IMR-90 (cell line): ENCODE measurements at regions not wholly inside any gene's neighbourhood (a gene's known extent, or its start where the extent isn't known, plus 50 kb on each side); places are given as distances from the start of the nearest gene placed in this dataset.

ENCODE experiments used
- ATAC-seq: fragments of 200-7000 bp; cut with Tn5 transposase; 2 replicates; pipeline ENCODE4 v1.9.1; 2020; ENCODE audit warnings: low read depth, mild to moderate bottlenecking, moderate library complexity
- BruUV-seq: library from RNA; stranded (reverse); fragments of 400-500 nt; replicated peaks from 2 replicates; lab custom pipeline; 2021; lab: Mats Ljungman, UMichigan
- CTCF ChIA-PET: fragments of 300-600 bp; formaldehyde crosslinking; extraction: SDS; loops from one replicate; lab custom pipeline; 2021; ENCODE audit warnings: antibody characterized with exemption; lab: Yijun Ruan, JAX
- POLR2A ChIA-PET: fragments of 300-600 bp; sonication (Branson Sonifier 250); formaldehyde crosslinking; loops from one replicate; lab custom pipeline; 2022; ENCODE audit warnings: antibody characterized with exemption; ENCODE audit not compliant: unreplicated experiment; lab: Charles Lee
- DNase-seq: peaks from one replicate; pipeline ENCODE4 v3.0.0; 2013
- H2AFZ ChIP-seq: replicated peaks from 2 replicates; pipeline ENCODE3; 2013; ENCODE audit warnings: low read length, mild to moderate bottlenecking; ENCODE audit not compliant: poor library complexity
- H2AK5ac ChIP-seq: 2 replicates; pipeline ENCODE4 v1.6.1; 2013; ENCODE audit warnings: low read depth, low read length, inconsistent platforms
- H2AK9ac ChIP-seq: replicated peaks from 2 replicates; pipeline ENCODE3; 2013; ENCODE audit warnings: mild to moderate bottlenecking, low read depth, low read length, moderate library complexity; ENCODE audit not compliant: poor library complexity
- H2BK120ac ChIP-seq: 2 replicates; pipeline ENCODE4 v1.6.1; 2013; ENCODE audit warnings: low read depth, low read length, inconsistent platforms
- H2BK15ac ChIP-seq: 3 replicates; pipeline ENCODE4 v1.6.1; 2013; ENCODE audit warnings: low read depth, low read length, inconsistent platforms
- H2BK20ac ChIP-seq: 2 replicates; pipeline ENCODE4 v1.6.1; 2013; ENCODE audit warnings: low read depth, mild to moderate bottlenecking, inconsistent platforms, low read length, moderate library complexity
- H2BK5ac ChIP-seq: 2 replicates; pipeline ENCODE4 v1.6.1; 2013; ENCODE audit warnings: mild to moderate bottlenecking, low read depth, low read length, inconsistent platforms; ENCODE audit not compliant: poor library complexity, severe bottlenecking
- H3K14ac ChIP-seq: replicated peaks from 2 replicates; pipeline ENCODE4 v1.6.1; 2013; ENCODE audit warnings: low read depth, low read length, inconsistent platforms
- H3K18ac ChIP-seq: 2 replicates; pipeline ENCODE4 v1.6.1; 2013; ENCODE audit warnings: low read depth, low read length, control low read depth
- H3K23ac ChIP-seq: 2 replicates; pipeline ENCODE4 v1.6.1; 2013; ENCODE audit warnings: low read depth, low read length, inconsistent platforms
- H3K27ac ChIP-seq: 2 replicates; pipeline ENCODE4 v1.5.1; 2013; ENCODE audit warnings: mild to moderate bottlenecking, control low read depth, low read length; ENCODE audit not compliant: insufficient read depth
- H3K27me3 ChIP-seq: 2 replicates; pipeline ENCODE4 v1.6.1; 2013; ENCODE audit warnings: low read length; ENCODE audit not compliant: control insufficient read depth, insufficient read depth
- H3K36me3 ChIP-seq: 2 replicates; pipeline ENCODE4 v1.6.1; 2013; ENCODE audit warnings: low read length, mixed read lengths; ENCODE audit not compliant: control insufficient read depth, insufficient read depth
- H3K4ac ChIP-seq: 2 replicates; pipeline ENCODE4 v1.6.1; 2013; ENCODE audit warnings: low read depth, low read length, inconsistent platforms
- H3K4me1 ChIP-seq: 2 replicates; pipeline ENCODE4 v1.6.1; 2013; ENCODE audit warnings: low read length, mixed read lengths; ENCODE audit not compliant: control insufficient read depth, insufficient read depth
- H3K4me2 ChIP-seq: 2 replicates; pipeline ENCODE4 v1.6.1; 2013; ENCODE audit warnings: low read depth, mild to moderate bottlenecking, control low read depth, low read length, moderate library complexity
- H3K4me3 ChIP-seq: 2 replicates; pipeline ENCODE4 v1.5.1; 2013; ENCODE audit warnings: low read depth, mild to moderate bottlenecking, control low read depth, low read length, moderate library complexity; ENCODE audit not compliant: insufficient read depth
- H3K56ac ChIP-seq: 2 replicates; pipeline ENCODE4 v1.6.1; 2013; ENCODE audit warnings: low read length, inconsistent platforms; ENCODE audit not compliant: insufficient read depth; ENCODE audit errors: extremely low read depth
- H3K79me1 ChIP-seq, 2 experiments: 2 replicates each; pipeline ENCODE4 v1.6.1; 2013; ENCODE audit warnings: low read length in 2 of 2, inconsistent platforms in 1 of 2, low read depth in 1 of 2
- H3K9ac ChIP-seq: 2 replicates; pipeline ENCODE4 v1.6.1; 2013; ENCODE audit warnings: low read depth, low read length, control low read depth
- H3K9me1 ChIP-seq: 2 replicates; pipeline ENCODE4 v1.6.1; 2013; ENCODE audit warnings: low read length, inconsistent platforms; ENCODE audit not compliant: insufficient read depth
- H3K9me3 ChIP-seq: 2 replicates; pipeline ENCODE4 v1.6.1; 2013; ENCODE audit warnings: low read length; ENCODE audit not compliant: control insufficient read depth, insufficient read depth
- H4K20me1 ChIP-seq: 2 replicates; pipeline ENCODE4 v1.6.1; 2013; ENCODE audit warnings: low read length, inconsistent platforms; ENCODE audit not compliant: insufficient read depth
- H4K5ac ChIP-seq: 2 replicates; pipeline ENCODE4 v1.6.1; 2013; ENCODE audit warnings: mild to moderate bottlenecking, low read depth, low read length, control low read depth
- H4K8ac ChIP-seq, 2 experiments: 2 replicates each; pipeline ENCODE4 v1.6.1; 2013; ENCODE audit warnings: low read depth in 2 of 2, low read length in 2 of 2, control low read depth in 1 of 2, inconsistent platforms in 1 of 2
- H4K91ac ChIP-seq: 2 replicates; pipeline ENCODE4 v1.6.1; 2013; ENCODE audit warnings: low read depth, low read length, inconsistent platforms; ENCODE audit not compliant: insufficient read depth
- BHLHE40 ChIP-seq: fragments of 150-350 bp; IDR thresholded peaks from 2 replicates; pipeline ENCODE4 v1.6.1; 2016; ENCODE audit warnings: mild to moderate bottlenecking, low read depth, low read length
- CEBPB ChIP-seq: IDR thresholded peaks from 2 replicates; pipeline ENCODE4 v1.6.1; 2012; ENCODE audit warnings: low read depth, low read length, improper control_type of control experiment
- CHD1 ChIP-seq: IDR thresholded peaks from 2 replicates; pipeline ENCODE4 v1.6.1; 2012; ENCODE audit warnings: low read depth, low read length, improper control_type of control experiment
- FOS ChIP-seq: fragments of 150-350 bp; IDR thresholded peaks from 2 replicates; pipeline ENCODE4 v1.6.1; 2016; ENCODE audit warnings: low read depth, low read length
- MAFK ChIP-seq: IDR thresholded peaks from 2 replicates; pipeline ENCODE4 v1.6.1; 2012; ENCODE audit warnings: low read depth, low read length, improper control_type of control experiment
- NFE2L2 ChIP-seq: fragments of 150-350 bp; IDR thresholded peaks from 2 replicates; pipeline ENCODE4 v1.6.1; 2016; ENCODE audit warnings: low read depth, mild to moderate bottlenecking, low read length
- POLR2A ChIP-seq: IDR thresholded peaks from 2 replicates; pipeline ENCODE4 v1.6.1; 2012; ENCODE audit warnings: mild to moderate bottlenecking, low read depth, low read length
- RAD21 ChIP-seq: IDR thresholded peaks from 2 replicates; pipeline ENCODE4 v1.6.1; 2012; ENCODE audit warnings: low read length, improper control_type of control experiment
- RCOR1 ChIP-seq: IDR thresholded peaks from 2 replicates; pipeline ENCODE4 v1.6.1; 2012; ENCODE audit warnings: mild to moderate bottlenecking, low read length, improper control_type of control experiment; ENCODE audit not compliant: insufficient replicate concordance
- USF2 ChIP-seq: fragments of 150-350 bp; IDR thresholded peaks from 2 replicates; pipeline ENCODE4 v1.6.1; 2017; ENCODE audit warnings: mild to moderate bottlenecking, antibody characterized with exemption, low read length, low read depth
- WGBS, 2 experiments: methylation state at CpG; one replicate each; pipeline versions ENCODE4 v1.1.5 to v1.1.7; 2013; ENCODE audit warnings: missing lambda C conversion rate in 2 of 2; ENCODE audit not compliant: insufficient read length in 1 of 2; ENCODE audit errors: extremely low coverage in 2 of 2; 5-methylcytosine and 5-hydroxymethylcytosine counted together
- dilution Hi-C: fragments of 300-500 bp; cut with HindIII; formaldehyde crosslinking; loops from one replicate; pipeline ENCODE4 v1.14.3; 2018; ENCODE audit warnings: low sequenced_read_pairs; ENCODE audit not compliant: unreplicated experiment
- in situ Hi-C: fragments of 300-500 bp; cut with MboI; formaldehyde crosslinking; loops from 3 replicates; pipeline ENCODE4 v1.14.3; 2019; ENCODE audit warnings: low sequenced_read_pairs, inconsistent platforms, mixed read lengths
- intact Hi-C: fragments of 100-400 bp; cut with micrococcal nuclease; formaldehyde crosslinking; loops from 2 replicates; pipeline ENCODE4 v1.10.0; 2022
- TF ChIP-seq, protein P1 (sequence below): fragments of 150-350 bp; IDR thresholded peaks from 2 replicates; pipeline ENCODE4 v1.6.1; 2016; ENCODE audit warnings: low read depth, mild to moderate bottlenecking, low read length, moderate library complexity, borderline replicate concordance

DNA sequence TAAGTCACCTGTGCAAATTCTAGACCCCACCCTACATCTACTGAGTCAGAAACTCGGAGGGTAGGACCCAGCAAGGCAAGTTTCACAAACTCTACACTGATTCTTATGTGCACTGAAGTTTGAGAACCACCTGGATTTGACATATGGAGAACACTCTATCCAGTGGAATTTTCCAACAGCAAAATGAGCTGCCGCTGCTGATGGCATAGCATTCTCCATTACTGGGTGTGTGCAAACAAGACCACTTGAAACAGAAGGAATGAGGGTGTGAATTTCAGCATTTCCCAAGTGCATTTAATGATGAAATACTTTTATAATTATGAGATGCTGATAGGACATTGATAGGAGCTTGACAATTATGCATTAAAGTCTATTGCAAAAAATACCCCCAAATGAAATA lies 229.1 kb upstream of the IL12B start:
- no peak overlapping the region for H3K9ac ChIP-seq
- BruUV-seq = no TSS peak
- ChIA-PET CTCF (no interaction called here), POLR2A (no interaction called here)
- intact Hi-C loops = no loop called here
- no peak overlapping the region for H3K27ac ChIP-seq
- H4K5ac ChIP-seq = no peak overlapping the region
- no peak overlapping the region for H2BK15ac ChIP-seq
- 80% methylated on average over 1 of the region's 2 CpGs; no CpG with 5 or more reads in 1 of the 2 experiments for WGBS, 2 experiments
- no peaks in the 10 kb centered on the region for H3K9me1 ChIP-seq
- no peak overlapping the region for H3K4me3 ChIP-seq
- no peaks in the 10 kb centered on the region for H3K79me1 ChIP-seq
- H3K23ac ChIP-seq = no peak overlapping the region
- H2AK5ac ChIP-seq = no peak overlapping the region
- no peak overlapping the region for H2BK120ac ChIP-seq
- no peaks in the 10 kb centered on the region for H3K9me3 ChIP-seq
- no peak overlapping the region for H2BK20ac ChIP-seq
- H3K56ac ChIP-seq = no peak overlapping the region
- H2AFZ ChIP-seq = no peak overlapping the region
- no peak for DNase-seq
- no peak for TF ChIP-seq CEBPB
- TF ChIP-seq FOS = no peak
- no peak for TF ChIP-seq RAD21
- no peak for TF ChIP-seq USF2
- TF ChIP-seq CHD1 = no peak
- TF ChIP-seq MAFK = no peak
- TF ChIP-seq POLR2A = no peak
- no peak for TF ChIP-seq NFE2L2
- TF ChIP-seq BHLHE40 = no peak
- TF ChIP-seq RCOR1 = no peak
- TF ChIP-seq, protein P1, sequence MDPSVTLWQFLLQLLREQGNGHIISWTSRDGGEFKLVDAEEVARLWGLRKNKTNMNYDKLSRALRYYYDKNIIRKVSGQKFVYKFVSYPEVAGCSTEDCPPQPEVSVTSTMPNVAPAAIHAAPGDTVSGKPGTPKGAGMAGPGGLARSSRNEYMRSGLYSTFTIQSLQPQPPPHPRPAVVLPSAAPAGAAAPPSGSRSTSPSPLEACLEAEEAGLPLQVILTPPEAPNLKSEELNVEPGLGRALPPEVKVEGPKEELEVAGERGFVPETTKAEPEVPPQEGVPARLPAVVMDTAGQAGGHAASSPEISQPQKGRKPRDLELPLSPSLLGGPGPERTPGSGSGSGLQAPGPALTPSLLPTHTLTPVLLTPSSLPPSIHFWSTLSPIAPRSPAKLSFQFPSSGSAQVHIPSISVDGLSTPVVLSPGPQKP = no peak
- H4K20me1 ChIP-seq = no peaks in the 10 kb centered on the region
- ATAC-seq = no peak
- H3K18ac ChIP-seq = no peak overlapping the region
- peaks cover 26% of the 10 kb centered on the region for H3K27me3 ChIP-seq
- H4K8ac ChIP-seq = no peak overlapping the region
- dilution Hi-C loops = no loop called here
- H3K36me3 ChIP-seq = no peaks in the 10 kb centered on the region
- no peak overlapping the region for H2AK9ac ChIP-seq
- no peak overlapping the region for H3K4me2 ChIP-seq
- no peak overlapping the region for H2BK5ac ChIP-seq
- H4K91ac ChIP-seq = no peak overlapping the region
- in situ Hi-C loops = no loop called here
- no peak overlapping the region for H3K4ac ChIP-seq
- no peaks in the 10 kb centered on the region for H3K4me1 ChIP-seq
- no peak overlapping the region for H3K14ac ChIP-seq
